Mesenchymal stem cell (in vitro differentiated cells and primary cell): ENCODE measurements at regions not wholly inside any gene's neighbourhood (a gene's known extent, or its start where the extent isn't known, plus 50 kb on each side); places are given as distances from the start of the nearest gene placed in this dataset.

Source experiments
- DNase-seq: peaks from one replicate; pipeline ENCODE4 v3.0.0-alpha.2; 2013
- H2AFZ ChIP-seq: one replicate; pipeline ENCODE4 v1.6.1; 2013; ENCODE audit warnings: low read depth, mild to moderate bottlenecking, control low read depth, inconsistent platforms, low read length, moderate library complexity
- H2AK5ac ChIP-seq: 2 replicates; pipeline ENCODE4 v1.6.1; 2013; ENCODE audit warnings: low read length, moderate library complexity, mild to moderate bottlenecking, inconsistent platforms; ENCODE audit not compliant: severe bottlenecking
- H2BK120ac ChIP-seq: one replicate; pipeline ENCODE4 v1.6.1; 2013; ENCODE audit warnings: low read depth, mild to moderate bottlenecking, inconsistent platforms, low read length, moderate library complexity
- H2BK12ac ChIP-seq, 2 experiments: one replicate each; pipeline ENCODE4 v1.6.1; 2013; ENCODE audit warnings: inconsistent platforms in 2 of 2, low read length in 2 of 2, mild to moderate bottlenecking in 2 of 2, moderate library complexity in 2 of 2, control low read depth in 1 of 2
- H2BK15ac ChIP-seq: one replicate; pipeline ENCODE4 v1.6.1; 2013; ENCODE audit warnings: mild to moderate bottlenecking, low read depth, inconsistent platforms; ENCODE audit not compliant: poor library complexity, severe bottlenecking
- H2BK5ac ChIP-seq: 2 replicates; pipeline ENCODE4 v1.6.1; 2013; ENCODE audit warnings: low read depth, mild to moderate bottlenecking, low read length, control low read depth, inconsistent platforms; ENCODE audit not compliant: poor library complexity, severe bottlenecking
- H3K14ac ChIP-seq, 2 experiments: one replicate each; pipeline ENCODE4 v1.6.1; 2013; ENCODE audit warnings: inconsistent platforms in 2 of 2, low read length in 2 of 2, control low read depth in 1 of 2, mild to moderate bottlenecking in 1 of 2, moderate library complexity in 1 of 2
- H3K18ac ChIP-seq, 2 experiments: one replicate each; pipeline ENCODE4 v1.6.1; 2013; ENCODE audit warnings: inconsistent platforms in 2 of 2, low read length in 2 of 2, control low read depth in 1 of 2, low read depth in 1 of 2, mild to moderate bottlenecking in 1 of 2
- H3K23ac ChIP-seq, 2 experiments: one replicate each; pipeline ENCODE4 v1.6.1; 2013; ENCODE audit warnings: inconsistent platforms in 2 of 2, low read length in 2 of 2, mild to moderate bottlenecking in 2 of 2, moderate library complexity in 2 of 2, control low read depth in 1 of 2
- H3K27ac ChIP-seq: 2 replicates; pipeline ENCODE4 v1.5.1; 2013; ENCODE audit warnings: mild to moderate bottlenecking, moderate library complexity, low read length, control low read depth, inconsistent platforms; ENCODE audit not compliant: poor library complexity, severe bottlenecking
- H3K27me3 ChIP-seq, 2 experiments: 2 replicates each; pipeline versions ENCODE4 v1.6.1 to v1.7.0; 2013; ENCODE audit warnings: low read length in 2 of 2, mild to moderate bottlenecking in 2 of 2, moderate library complexity in 2 of 2, control low read depth in 1 of 2, inconsistent platforms in 1 of 2; ENCODE audit not compliant: control insufficient read depth in 1 of 2, insufficient read depth in 1 of 2
- H3K36me3 ChIP-seq, 2 experiments: 2 replicates each; pipeline versions ENCODE4 v1.6.1 to v1.7.0; 2013; ENCODE audit warnings: low read length in 2 of 2, control low read depth in 1 of 2, inconsistent platforms in 1 of 2, low read depth in 1 of 2, mild to moderate bottlenecking in 1 of 2; ENCODE audit not compliant: insufficient read depth in 2 of 2, control insufficient read depth in 1 of 2
- H3K4ac ChIP-seq, 2 experiments: one replicate each; pipeline ENCODE4 v1.6.1; 2013; ENCODE audit warnings: inconsistent platforms in 2 of 2, low read length in 2 of 2, mild to moderate bottlenecking in 2 of 2, moderate library complexity in 2 of 2, control low read depth in 1 of 2, low read depth in 1 of 2
- H3K4me1 ChIP-seq: 2 replicates; pipeline ENCODE4 v1.6.1; 2013; ENCODE audit warnings: low read depth, low read length, control low read depth; ENCODE audit not compliant: control insufficient read depth, insufficient read depth
- H3K4me2 ChIP-seq: 2 replicates; pipeline ENCODE4 v1.6.1; 2013; ENCODE audit warnings: low read length, mild to moderate bottlenecking, inconsistent platforms; ENCODE audit not compliant: poor library complexity, severe bottlenecking
- H3K4me3 ChIP-seq, 2 experiments: 2 replicates each; pipeline versions ENCODE4 v1.5.1 to v1.7.0; 2013; ENCODE audit warnings: low read length in 2 of 2, mild to moderate bottlenecking in 2 of 2, control low read depth in 1 of 2, low read depth in 1 of 2; ENCODE audit not compliant: insufficient read depth in 1 of 2
- H3K79me1 ChIP-seq: replicated peaks from 2 replicates; pipeline ENCODE4 v1.6.1; 2013; ENCODE audit warnings: mild to moderate bottlenecking, control low read depth, low read length, inconsistent platforms; ENCODE audit not compliant: poor library complexity, severe bottlenecking
- H3K9ac ChIP-seq: 2 replicates; pipeline ENCODE4 v1.7.0; 2013; ENCODE audit warnings: mild to moderate bottlenecking, low read length, moderate library complexity
- H3K9me3 ChIP-seq: 2 replicates; pipeline ENCODE4 v1.7.0; 2013; ENCODE audit warnings: mild to moderate bottlenecking, low read length; ENCODE audit not compliant: control insufficient read depth
- H4K8ac ChIP-seq: one replicate; pipeline ENCODE4 v1.6.1; 2013; ENCODE audit warnings: inconsistent platforms, mild to moderate bottlenecking, low read length, moderate library complexity
- H4K91ac ChIP-seq: one replicate; pipeline ENCODE4 v1.6.1; 2013; ENCODE audit warnings: mild to moderate bottlenecking, low read length, inconsistent platforms
- WGBS: methylation state at CpG from one replicate; pipeline ENCODE4 v1.1.7; 2013; ENCODE audit warnings: mixed read lengths; 5-methylcytosine and 5-hydroxymethylcytosine counted together

GRCh38 chr14:29056041-29056566, 289.5 kb downstream of the FOXG1 start:
- no peak overlapping the region for H3K23ac ChIP-seq
- no peak overlapping the region for H3K4me2 ChIP-seq
- H3K27me3 ChIP-seq: no peaks in the 10 kb centered on the region
- no peak overlapping the region for H2AK5ac ChIP-seq
- WGBS: 35% methylated on average over 2 of the region's 6 CpGs
- H3K14ac ChIP-seq: no peak overlapping the region
- no peak overlapping the region for H3K4ac ChIP-seq
- no peaks in the 10 kb centered on the region for H3K36me3 ChIP-seq
- H3K27ac ChIP-seq: no peak overlapping the region
- H3K4me1 ChIP-seq: no peaks in the 10 kb centered on the region
- H3K18ac ChIP-seq: no peak overlapping the region
- H3K9me3 ChIP-seq: no peaks in the 10 kb centered on the region
- no peaks in the 10 kb centered on the region for H3K79me1 ChIP-seq
- H2BK12ac ChIP-seq: no peak overlapping the region
- no peak overlapping the region for H4K91ac ChIP-seq
- no peak for DNase-seq
- H2BK120ac ChIP-seq: no peak overlapping the region
- no peak overlapping the region for H2BK5ac ChIP-seq
- H3K4me3 ChIP-seq: no peak overlapping the region
- H2BK15ac ChIP-seq: no peak overlapping the region
- H4K8ac ChIP-seq: no peak overlapping the region
- H2AFZ ChIP-seq: no peak overlapping the region
- no peak overlapping the region for H3K9ac ChIP-seq

DNA sequence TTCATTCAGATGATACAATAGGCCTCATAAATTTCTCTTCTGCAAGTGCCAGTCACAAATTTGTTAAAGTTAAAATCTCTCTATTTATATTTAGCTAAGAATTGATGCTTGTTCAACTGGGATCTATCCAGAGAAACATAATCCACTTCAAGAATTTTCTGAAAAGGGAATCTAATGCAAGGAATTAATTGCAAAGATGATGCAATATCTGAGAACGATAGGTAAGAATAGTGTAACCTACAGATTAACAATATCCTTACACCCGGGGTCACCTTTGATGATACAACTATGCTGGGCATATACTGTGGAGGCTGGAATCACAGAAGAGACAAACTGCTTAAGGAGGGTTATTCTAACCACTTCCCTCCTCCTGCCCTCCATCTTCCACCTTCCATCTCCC, 295.1 kb downstream of the FOXG1 start:
- H3K36me3 ChIP-seq: no peaks in the 10 kb centered on the region
- H3K18ac ChIP-seq: no peak overlapping the region
- no peaks in the 10 kb centered on the region for H3K27me3 ChIP-seq
- H3K9me3 ChIP-seq: no peaks in the 10 kb centered on the region
- H2BK120ac ChIP-seq: no peak overlapping the region
- no peak overlapping the region for H3K14ac ChIP-seq
- no peak overlapping the region for H2AFZ ChIP-seq
- no peak overlapping the region for H4K8ac ChIP-seq
- H3K4me1 ChIP-seq: no peaks in the 10 kb centered on the region
- H3K4ac ChIP-seq: no peak overlapping the region
- no peak overlapping the region for H2BK5ac ChIP-seq
- no peak overlapping the region for H4K91ac ChIP-seq
- DNase-seq: no peak
- H2BK12ac ChIP-seq: no peak overlapping the region
- no peaks in the 10 kb centered on the region for H3K79me1 ChIP-seq
- H3K27ac ChIP-seq: no peak overlapping the region
- H3K4me3 ChIP-seq: no peak overlapping the region
- H3K9ac ChIP-seq: no peak overlapping the region
- no CpG with 5 or more reads among the region's 2 CpGs for WGBS
- no peak overlapping the region for H3K4me2 ChIP-seq
- H2BK15ac ChIP-seq: no peak overlapping the region
- no peak overlapping the region for H2AK5ac ChIP-seq
- no peak overlapping the region for H3K23ac ChIP-seq

- H3K18ac ChIP-seq: no peak overlapping the region
- H3K27ac ChIP-seq: no peak overlapping the region
- no peak overlapping the region for H3K4me3 ChIP-seq
- H3K23ac ChIP-seq: no peak overlapping the region
- H3K79me1 ChIP-seq: no peaks in the 10 kb centered on the region
- no peak for DNase-seq
- no peak overlapping the region for H2BK12ac ChIP-seq
- no peak overlapping the region for H3K14ac ChIP-seq
- no peak overlapping the region for H2BK5ac ChIP-seq
- no peaks in the 10 kb centered on the region for H3K9me3 ChIP-seq
- H4K8ac ChIP-seq: no peak overlapping the region
- 73% methylated on average over 3 of the region's 6 CpGs for WGBS
- H4K91ac ChIP-seq: no peak overlapping the region
- H2BK120ac ChIP-seq: no peak overlapping the region
- H3K4me1 ChIP-seq: no peaks in the 10 kb centered on the region
- no peak overlapping the region for H3K4ac ChIP-seq
- no peaks in the 10 kb centered on the region for H3K36me3 ChIP-seq
- H2AFZ ChIP-seq: no peak overlapping the region
- H3K27me3 ChIP-seq: no peaks in the 10 kb centered on the region
- H2BK15ac ChIP-seq: no peak overlapping the region
- no peak overlapping the region for H3K4me2 ChIP-seq
- no peak overlapping the region for H2AK5ac ChIP-seq
- no peak overlapping the region for H3K9ac ChIP-seq
Measured at GRCh38 chr14:29062466-29062865, 295.9 kb downstream of the FOXG1 start.

GRCh38 chr14:29062976-29063375, 296.4 kb downstream of the FOXG1 start:
- no peak overlapping the region for H2BK5ac ChIP-seq
- no peak for DNase-seq
- H2BK15ac ChIP-seq: no peak overlapping the region
- H2AFZ ChIP-seq: no peak overlapping the region
- H2AK5ac ChIP-seq: no peak overlapping the region
- H3K27ac ChIP-seq: no peak overlapping the region
- H3K4me1 ChIP-seq: no peaks in the 10 kb centered on the region
- no peak overlapping the region for H4K8ac ChIP-seq
- no peaks in the 10 kb centered on the region for H3K9me3 ChIP-seq
- no peak overlapping the region for H4K91ac ChIP-seq
- H3K27me3 ChIP-seq: no peaks in the 10 kb centered on the region
- no peak overlapping the region for H3K4me2 ChIP-seq
- H3K18ac ChIP-seq: no peak overlapping the region
- H3K79me1 ChIP-seq: no peaks in the 10 kb centered on the region
- no peak overlapping the region for H3K9ac ChIP-seq
- H3K23ac ChIP-seq: no peak overlapping the region
- H2BK12ac ChIP-seq: no peak overlapping the region
- no peak overlapping the region for H3K4me3 ChIP-seq
- no peak overlapping the region for H2BK120ac ChIP-seq
- no peaks in the 10 kb centered on the region for H3K36me3 ChIP-seq
- H3K4ac ChIP-seq: no peak overlapping the region
- WGBS: 81% methylated on average over 4 of the region's 4 CpGs
- no peak overlapping the region for H3K14ac ChIP-seq
